ENCODE measurements at regions not wholly inside any gene's neighbourhood (a gene's known extent, or its start where the extent isn't known, plus 50 kb on each side); places are given as distances from the start of the nearest gene placed in this dataset.
"Not testable (repeated sequence)": the region's sequence is repeated elsewhere in the genome, so short reads cannot be mapped to it uniquely, and the experiment has no call there.

DNA sequence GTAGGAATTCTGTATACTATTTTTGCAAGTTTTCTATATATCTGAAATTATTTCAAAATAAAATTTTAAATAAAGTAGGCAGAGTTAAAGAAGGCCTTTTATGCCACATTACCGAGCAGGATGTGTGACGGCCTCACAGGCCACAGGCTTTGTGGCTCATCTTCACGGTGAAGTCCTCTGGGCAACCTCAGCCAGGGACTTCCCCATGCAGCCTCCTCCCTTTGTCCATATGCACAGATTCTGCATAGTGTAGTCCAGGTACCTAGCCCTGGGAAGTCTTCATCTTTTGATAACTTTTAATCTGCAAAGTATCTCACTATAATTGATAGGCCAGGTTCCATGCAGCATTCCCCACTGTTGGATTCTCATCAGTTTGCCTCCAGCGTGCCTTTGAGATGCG lies 62.8 kb downstream of the ARHGAP11B start:
- H3K4me1 ChIP-seq (ENCODE audit: control insufficient read depth in 1 of 2, insufficient read depth in 1 of 2, low read depth in 1 of 2, low read length in 1 of 2); H3K27ac ChIP-seq; H3K36me3 ChIP-seq; H3K4me3 ChIP-seq (ENCODE audit: low read depth in 1 of 2, low read length in 1 of 2); H3K9me3 ChIP-seq; H3K27me3 ChIP-seq: not testable (repeated sequence)

DNA sequence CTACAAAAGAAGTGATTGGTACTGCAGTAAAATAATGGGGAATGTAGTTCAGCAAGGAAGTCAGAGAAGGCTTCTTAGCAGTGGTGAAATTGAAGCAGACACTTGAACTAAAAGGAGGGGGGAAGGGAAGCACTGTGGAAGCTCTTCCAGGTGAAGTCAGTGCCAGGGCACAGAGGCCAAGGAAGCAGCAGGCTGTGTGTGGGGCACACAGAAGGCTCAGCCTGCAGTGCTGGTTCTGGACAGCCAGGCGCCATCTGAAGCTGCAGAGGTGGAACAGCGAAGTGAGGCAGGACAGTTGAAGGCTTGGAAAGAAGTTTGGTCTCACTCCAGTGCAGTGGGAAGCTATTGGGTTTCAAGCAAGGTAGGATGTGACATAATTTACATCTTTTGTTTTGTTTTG lies 64.2 kb downstream of the ARHGAP11B start:
- H3K36me3 ChIP-seq; H3K4me1 ChIP-seq (ENCODE audit: control insufficient read depth in 1 of 2, insufficient read depth in 1 of 2, low read depth in 1 of 2, low read length in 1 of 2); H3K27me3 ChIP-seq; H3K9me3 ChIP-seq; H3K27ac ChIP-seq; H3K4me3 ChIP-seq (ENCODE audit: low read depth in 1 of 2, low read length in 1 of 2): not testable (repeated sequence)

DNA sequence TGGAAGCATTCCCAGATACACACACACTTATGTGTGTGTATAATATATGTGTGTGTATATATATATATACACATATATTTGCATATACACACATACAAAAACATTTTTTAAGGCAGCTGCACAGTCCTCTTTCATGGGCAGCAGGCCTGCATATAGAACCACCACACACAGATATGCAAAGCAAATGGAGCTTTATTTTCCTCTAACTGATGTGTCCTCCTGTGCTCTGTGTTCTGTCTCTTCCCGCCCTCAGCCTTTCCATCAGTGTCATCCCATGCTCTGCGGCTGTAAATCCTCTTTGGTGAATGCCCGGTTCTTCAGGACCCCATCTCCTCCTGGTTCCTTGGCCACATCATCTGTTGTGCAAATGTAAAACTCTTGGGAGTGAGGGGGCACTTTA lies 69.9 kb downstream of the ARHGAP11B start:
- H3K4me3 ChIP-seq (ENCODE audit: low read depth in 1 of 2, low read length in 1 of 2); H3K27ac ChIP-seq; H3K36me3 ChIP-seq; H3K4me1 ChIP-seq (ENCODE audit: control insufficient read depth in 1 of 2, insufficient read depth in 1 of 2, low read depth in 1 of 2, low read length in 1 of 2); H3K27me3 ChIP-seq; H3K9me3 ChIP-seq: not testable (repeated sequence)

DNA sequence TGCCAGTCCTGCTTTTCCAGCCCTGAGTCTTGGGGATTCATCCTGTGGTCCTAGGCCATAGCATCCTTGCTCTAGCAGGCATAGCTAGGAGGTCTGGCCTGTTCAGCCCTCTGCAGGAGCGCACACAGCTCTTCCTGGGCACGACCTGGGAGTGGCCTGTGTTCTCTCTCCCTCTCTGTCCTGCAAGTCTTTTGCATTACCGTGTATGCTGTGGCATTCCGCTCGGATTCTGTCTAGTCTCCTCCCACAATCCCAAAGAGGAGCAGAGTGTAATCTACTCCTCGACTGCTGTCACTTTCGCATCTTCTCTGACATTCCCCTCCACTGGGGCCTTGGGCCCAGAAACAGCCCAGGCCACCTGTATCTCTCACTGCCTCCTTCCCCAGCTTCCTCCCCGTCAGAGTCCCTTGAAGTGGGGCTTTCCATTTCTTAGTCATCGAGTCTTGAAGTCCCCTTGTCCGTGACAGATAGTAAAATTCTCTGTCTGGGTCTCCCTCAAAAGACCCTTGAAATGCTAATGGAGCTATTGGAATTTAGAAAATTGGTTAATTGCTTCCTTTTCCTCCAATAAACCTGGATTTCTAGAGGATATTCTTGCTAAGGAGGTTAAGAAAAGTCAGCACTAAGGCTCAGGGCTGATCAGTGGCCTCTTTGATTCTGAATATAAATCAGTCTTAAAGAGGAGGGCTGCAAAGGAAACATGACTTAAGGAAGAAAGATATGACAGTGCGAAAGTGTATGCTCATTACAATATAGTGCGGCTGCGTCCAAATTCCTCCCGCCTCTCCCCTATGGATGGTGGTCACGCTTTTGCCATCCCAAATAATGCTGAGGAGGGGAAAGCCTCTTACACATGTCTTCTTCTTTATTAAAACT lies 70.7 kb downstream of the ARHGAP11B start:
- H3K27me3 ChIP-seq; H3K36me3 ChIP-seq; H3K9me3 ChIP-seq; H3K4me1 ChIP-seq (ENCODE audit: control insufficient read depth in 1 of 2, insufficient read depth in 1 of 2, low read depth in 1 of 2, low read length in 1 of 2); H3K27ac ChIP-seq; H3K4me3 ChIP-seq (ENCODE audit: low read depth in 1 of 2, low read length in 1 of 2): not testable (repeated sequence)

DNA sequence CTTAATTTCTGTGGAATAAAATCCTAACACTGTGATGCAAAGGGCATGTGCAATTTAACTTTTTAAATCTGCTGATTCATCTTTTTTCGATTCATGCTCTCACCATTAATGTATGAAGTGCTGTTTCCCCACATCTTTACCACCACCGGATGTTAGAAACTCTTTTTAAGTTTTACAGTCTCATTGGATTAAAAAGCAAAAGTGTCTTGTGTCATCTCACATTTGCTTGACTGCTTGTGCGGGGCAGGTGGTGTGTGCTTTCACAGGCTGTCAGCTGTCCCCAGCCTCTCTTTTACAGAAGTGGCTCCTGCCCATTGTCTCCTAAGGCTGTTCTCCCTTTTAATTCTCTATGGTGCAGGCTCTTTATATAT lies 71.4 kb downstream of the ARHGAP11B start:
- H3K9me3 ChIP-seq; H3K4me3 ChIP-seq (ENCODE audit: low read depth in 1 of 2, low read length in 1 of 2); H3K4me1 ChIP-seq (ENCODE audit: control insufficient read depth in 1 of 2, insufficient read depth in 1 of 2, low read depth in 1 of 2, low read length in 1 of 2); H3K27ac ChIP-seq; H3K27me3 ChIP-seq; H3K36me3 ChIP-seq: not testable (repeated sequence)

DNA sequence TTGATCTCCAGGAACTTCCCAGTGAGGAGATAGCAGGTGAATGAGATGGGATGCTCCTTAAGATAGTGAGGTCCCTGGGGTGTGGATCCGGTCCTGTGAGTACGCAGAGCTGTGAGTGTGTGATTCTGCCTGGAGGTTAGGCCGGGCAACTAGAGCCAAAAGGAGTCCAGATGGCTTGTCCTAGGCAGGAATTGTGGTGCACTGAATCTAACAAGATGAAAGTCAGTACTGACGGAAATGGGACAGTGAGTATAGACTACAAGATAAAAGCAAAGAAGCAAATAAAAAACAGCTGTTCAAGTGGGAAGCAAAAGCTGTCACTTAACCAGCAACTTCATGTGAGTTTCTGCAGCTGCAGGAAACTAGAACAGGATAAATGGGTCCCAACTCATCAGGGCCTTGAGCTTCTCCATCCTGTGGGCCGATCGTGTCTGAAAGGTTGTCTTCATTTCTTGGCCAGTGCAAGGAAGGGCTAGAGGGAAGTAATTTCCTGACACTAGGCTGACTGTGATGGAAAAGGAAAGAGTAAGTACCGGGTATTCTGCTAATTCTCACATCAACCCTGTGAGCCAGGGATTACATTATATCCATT lies 74.2 kb downstream of the ARHGAP11B start:
- H3K36me3 ChIP-seq; H3K9me3 ChIP-seq; H3K4me3 ChIP-seq (ENCODE audit: low read depth in 1 of 2, low read length in 1 of 2); H3K4me1 ChIP-seq (ENCODE audit: control insufficient read depth in 1 of 2, insufficient read depth in 1 of 2, low read depth in 1 of 2, low read length in 1 of 2); H3K27ac ChIP-seq; H3K27me3 ChIP-seq: not testable (repeated sequence)

DNA sequence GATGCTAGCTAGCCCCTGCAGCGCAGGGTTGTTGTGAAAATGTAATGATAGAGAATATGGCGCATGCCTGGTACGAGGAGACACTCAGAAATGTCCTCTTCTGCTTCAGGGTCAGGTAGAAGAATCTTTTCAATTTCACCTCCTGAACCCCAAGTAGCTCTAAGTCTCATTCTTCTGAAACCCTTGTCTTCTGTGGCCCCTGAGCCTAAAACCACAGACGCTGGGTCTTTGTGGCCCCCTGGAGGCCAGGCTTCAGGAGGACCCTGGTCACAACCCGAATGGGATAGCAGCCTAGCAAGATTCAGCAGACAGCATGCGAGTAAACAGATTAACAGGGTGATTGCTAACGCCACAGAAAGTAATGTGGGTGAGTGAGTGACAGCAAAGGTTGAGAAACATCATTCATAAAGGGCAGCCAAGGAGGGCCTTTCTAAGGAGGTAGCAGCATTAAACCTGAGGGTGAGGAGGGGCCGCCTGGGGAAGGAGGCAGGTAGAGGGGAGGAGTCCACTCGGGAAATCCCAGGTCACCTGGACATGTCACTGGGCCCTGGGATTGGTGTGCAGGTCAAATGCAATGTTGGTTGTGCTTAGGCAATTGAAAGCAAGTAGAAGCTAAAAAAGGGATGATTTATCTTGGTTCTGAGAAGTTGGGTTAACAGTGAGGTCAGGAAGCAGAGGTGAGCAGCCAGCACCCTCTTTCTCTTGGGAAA lies 82.2 kb downstream of the ARHGAP11B start:
- H3K4me1 ChIP-seq (ENCODE audit: control insufficient read depth in 1 of 2, insufficient read depth in 1 of 2, low read depth in 1 of 2, low read length in 1 of 2); H3K4me3 ChIP-seq (ENCODE audit: low read depth in 1 of 2, low read length in 1 of 2); H3K36me3 ChIP-seq; H3K27ac ChIP-seq; H3K9me3 ChIP-seq; H3K27me3 ChIP-seq: not testable (repeated sequence)

DNA sequence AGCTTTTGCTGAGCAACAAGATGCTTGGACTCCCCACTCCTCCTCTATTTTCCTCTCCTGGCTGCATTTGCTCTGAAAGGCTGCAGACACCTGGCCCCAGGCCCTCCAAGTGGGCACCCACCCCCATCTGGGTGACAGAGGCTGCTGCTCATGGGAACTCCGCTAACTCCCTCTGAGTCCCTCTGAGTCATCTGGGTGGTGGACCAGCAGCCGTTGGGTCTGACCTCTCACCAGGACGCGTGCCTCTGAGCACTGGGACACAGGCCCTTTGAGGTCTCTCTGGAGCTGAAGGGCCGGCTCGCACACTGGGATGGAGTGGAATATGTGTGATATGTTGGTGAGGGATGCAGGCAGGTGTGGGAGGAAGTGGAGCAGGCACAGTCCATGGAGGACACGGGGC lies 82.9 kb downstream of the ARHGAP11B start:
- H3K36me3 ChIP-seq; H3K4me1 ChIP-seq (ENCODE audit: control insufficient read depth in 1 of 2, insufficient read depth in 1 of 2, low read depth in 1 of 2, low read length in 1 of 2); H3K27me3 ChIP-seq; H3K4me3 ChIP-seq (ENCODE audit: low read depth in 1 of 2, low read length in 1 of 2); H3K9me3 ChIP-seq; H3K27ac ChIP-seq: not testable (repeated sequence)

DNA sequence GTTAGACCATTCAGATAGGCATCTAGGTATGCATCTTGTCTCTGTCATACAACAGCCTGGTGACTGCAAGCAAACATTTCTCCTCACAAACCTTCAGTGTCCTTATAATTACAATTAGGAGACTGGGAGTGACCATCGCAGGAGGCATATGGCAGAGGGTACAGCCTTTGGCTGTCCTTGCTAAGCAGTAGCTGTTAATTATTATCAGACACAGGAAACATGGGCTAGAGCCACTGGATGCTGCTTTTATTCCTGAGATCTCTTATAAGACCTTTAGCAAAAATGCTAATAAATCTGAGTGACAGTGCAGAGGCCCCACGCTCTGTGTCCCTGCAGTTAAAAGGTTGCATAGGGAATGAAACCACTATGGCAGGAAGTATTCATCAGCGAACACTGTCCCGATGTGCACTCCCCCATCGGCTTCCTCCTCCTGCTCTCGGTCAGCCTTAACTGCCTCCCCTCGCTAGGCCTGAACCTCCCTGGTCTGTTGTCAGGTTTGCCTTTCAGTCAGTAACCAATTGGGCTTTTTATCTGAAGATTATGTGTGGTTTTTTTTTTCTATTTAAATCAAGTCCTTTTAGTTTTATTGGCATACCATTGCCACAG lies 92.2 kb downstream of the ARHGAP11B start:
- H3K4me1 ChIP-seq (ENCODE audit: control insufficient read depth in 1 of 2, insufficient read depth in 1 of 2, low read depth in 1 of 2, low read length in 1 of 2); H3K9me3 ChIP-seq; H3K27me3 ChIP-seq; H3K4me3 ChIP-seq (ENCODE audit: low read depth in 1 of 2, low read length in 1 of 2); H3K27ac ChIP-seq: not testable (repeated sequence)
- peaks cover 26% of the 10 kb centered on the region for H3K36me3 ChIP-seq

DNA sequence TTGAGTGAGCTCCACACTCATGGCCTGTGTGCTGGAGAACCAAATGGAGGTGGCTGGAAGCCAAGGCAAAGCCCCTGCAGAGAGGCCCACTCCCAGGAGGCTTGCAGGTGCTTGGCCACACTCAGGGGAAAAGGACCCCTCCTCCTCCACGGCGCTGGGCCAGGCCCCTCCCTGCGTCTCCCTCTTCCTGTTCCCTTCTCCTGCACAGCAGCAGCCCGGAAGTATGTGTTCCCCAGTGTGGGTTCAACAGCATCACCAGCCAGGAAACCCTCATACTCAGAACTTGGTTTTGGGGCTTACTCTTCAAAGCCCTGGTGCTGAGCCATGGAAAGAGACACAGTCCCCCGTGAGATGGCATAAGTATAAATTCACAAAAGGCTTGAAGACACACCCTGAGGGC lies 93.4 kb downstream of the ARHGAP11B start:
- H3K27ac ChIP-seq; H3K4me1 ChIP-seq (ENCODE audit: control insufficient read depth in 1 of 2, insufficient read depth in 1 of 2, low read depth in 1 of 2, low read length in 1 of 2); H3K27me3 ChIP-seq; H3K4me3 ChIP-seq (ENCODE audit: low read depth in 1 of 2, low read length in 1 of 2); H3K9me3 ChIP-seq: not testable (repeated sequence)
- H3K36me3 ChIP-seq, result peaks cover 26% of the 10 kb centered on the region

DNA sequence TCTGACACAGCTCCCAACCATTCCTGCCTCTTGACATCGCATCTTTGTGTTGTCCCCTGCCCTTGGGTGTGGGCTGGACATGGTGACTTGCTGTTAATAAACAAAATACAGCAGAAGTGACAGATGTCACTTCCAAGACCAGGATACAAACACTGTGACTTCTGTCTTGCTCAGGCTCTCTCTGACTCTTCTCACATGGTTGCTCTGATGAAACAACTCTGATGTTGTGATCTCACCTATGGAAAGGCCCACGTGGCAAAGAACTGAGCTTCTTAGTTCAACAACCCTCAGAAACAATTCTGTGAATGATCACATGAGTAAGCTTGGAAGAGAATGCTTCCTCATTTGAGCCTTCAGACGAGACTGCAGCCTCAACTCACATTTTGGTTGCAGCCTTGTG lies 94.9 kb downstream of the ARHGAP11B start:
- peaks cover 26% of the 10 kb centered on the region for H3K36me3 ChIP-seq
- H3K27me3 ChIP-seq; H3K9me3 ChIP-seq; H3K4me1 ChIP-seq (ENCODE audit: control insufficient read depth in 1 of 2, insufficient read depth in 1 of 2, low read depth in 1 of 2, low read length in 1 of 2); H3K4me3 ChIP-seq (ENCODE audit: low read depth in 1 of 2, low read length in 1 of 2); H3K27ac ChIP-seq: not testable (repeated sequence)

DNA sequence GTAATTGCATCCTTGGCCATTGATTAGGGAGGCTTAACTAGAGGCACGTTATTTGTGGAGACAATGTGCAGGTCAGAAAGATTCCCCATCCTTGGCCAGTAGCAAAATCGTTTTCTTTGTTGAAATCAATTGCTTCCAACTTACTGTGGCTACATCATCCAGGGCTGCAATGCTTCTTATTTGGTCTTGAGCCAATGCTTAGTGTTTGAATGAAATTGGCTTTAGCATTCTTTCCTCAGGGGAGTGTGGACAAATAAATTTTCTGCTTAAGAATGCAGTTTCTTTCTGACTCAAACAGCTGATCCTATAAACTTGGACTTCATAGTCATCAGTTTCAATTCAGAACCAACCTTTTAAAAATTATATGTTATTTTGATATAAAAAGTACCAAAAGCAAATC lies 95.6 kb downstream of the ARHGAP11B start:
- H3K27me3 ChIP-seq; H3K4me3 ChIP-seq (ENCODE audit: low read depth in 1 of 2, low read length in 1 of 2); H3K9me3 ChIP-seq; H3K4me1 ChIP-seq (ENCODE audit: control insufficient read depth in 1 of 2, insufficient read depth in 1 of 2, low read depth in 1 of 2, low read length in 1 of 2); H3K27ac ChIP-seq: not testable (repeated sequence)
- H3K36me3 ChIP-seq, result peaks cover 32% of the 10 kb centered on the region

DNA sequence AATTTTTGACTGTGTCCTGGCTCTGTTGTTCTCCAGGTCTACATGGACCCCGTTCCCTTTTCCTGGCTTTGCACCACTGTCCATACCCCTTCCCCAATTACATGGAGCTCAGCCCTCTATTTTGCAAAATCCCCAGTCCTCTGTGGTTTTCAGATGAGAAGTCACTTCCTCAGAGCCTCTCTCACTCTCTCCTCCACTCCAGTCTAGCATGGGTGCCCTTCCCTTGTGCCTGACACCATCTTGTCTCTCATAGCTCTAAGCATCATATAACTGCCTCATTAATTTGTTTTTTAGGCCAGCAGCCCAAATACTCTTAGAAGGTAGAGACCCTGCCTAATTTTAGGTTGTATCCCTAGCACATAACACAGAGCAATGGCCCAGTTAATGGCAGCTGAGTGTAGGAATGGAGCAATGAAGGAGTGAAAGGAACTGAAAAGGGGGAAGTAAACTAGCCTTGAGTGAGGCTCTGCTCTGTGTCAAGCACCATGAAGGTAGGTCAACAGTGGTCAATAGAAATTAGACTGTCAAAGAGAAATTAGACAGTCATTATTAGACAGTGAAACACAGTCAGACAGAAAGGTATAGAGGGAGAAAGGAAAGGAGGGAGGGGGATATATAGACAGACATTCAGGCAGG lies 97.7 kb downstream of the ARHGAP11B start:
- peaks cover 23% of the 10 kb centered on the region for H3K36me3 ChIP-seq
- not testable (repeated sequence) for H3K4me1 ChIP-seq (ENCODE audit: control insufficient read depth in 1 of 2, insufficient read depth in 1 of 2, low read depth in 1 of 2, low read length in 1 of 2); H3K27me3 ChIP-seq; H3K9me3 ChIP-seq; H3K4me3 ChIP-seq (ENCODE audit: low read depth in 1 of 2, low read length in 1 of 2); H3K27ac ChIP-seq
